Bronchial epithelial cell (primary cell): ENCODE measurements at regions not wholly inside any gene's neighbourhood (a gene's known extent, or its start where the extent isn't known, plus 50 kb on each side); places are given as distances from the start of the nearest gene placed in this dataset.

Experiments used
- DNase-seq: peaks from one replicate; pipeline ENCODE4 v3.0.0-alpha.2; 2010; ENCODE audit warnings: low read depth
- FAIRE-seq: peaks from 2 replicates; lab custom pipeline; 2011; peaks lifted over from hg19 to GRCh38; lab: Jason Lieb, UNC
- H3K27me3 ChIP-seq: 2 replicates; pipeline ENCODE4 v1.5.1; 2011; ENCODE audit warnings: low read length; ENCODE audit not compliant: control insufficient read depth, insufficient read depth
- H3K36me3 ChIP-seq: 2 replicates; pipeline ENCODE4 v1.5.1; 2011; ENCODE audit warnings: low read length; ENCODE audit not compliant: control insufficient read depth, insufficient read depth
- H3K4me3 ChIP-seq: 2 replicates; pipeline ENCODE4 v1.5.1; 2011; ENCODE audit warnings: mild to moderate bottlenecking, low read depth, low read length, control low read depth
- CTCF ChIP-seq: IDR thresholded peaks from 2 replicates; pipeline ENCODE4 v1.5.1; 2011; ENCODE audit warnings: mild to moderate bottlenecking, moderate library complexity, low read length, control low read depth, inconsistent platforms; ENCODE audit not compliant: insufficient read depth, severe bottlenecking

- H3K36me3 ChIP-seq = no peaks in the 10 kb centered on the region
- no peak overlapping the region for H3K4me3 ChIP-seq
- TF ChIP-seq CTCF = no peak
- DNase-seq (no peak), FAIRE-seq (no peak)
- H3K27me3 ChIP-seq = no peaks in the 10 kb centered on the region
Measured at GRCh38 chr16:9363520-9363919, 272.1 kb downstream of the HAPSTR1 start.

- FAIRE-seq (no peak), DNase-seq (no peak)
- Histone ChIP-seq H3K36me3 (no peaks in the 10 kb centered on the region), H3K27me3 (no peaks in the 10 kb centered on the region), H3K4me3 (no peak overlapping the region)
- no peak for TF ChIP-seq CTCF
Measured at GRCh38 chr16:9364721-9365369, 273.4 kb downstream of the HAPSTR1 start.

GRCh38 chr16:9365370-9365728 lies 273.9 kb downstream of the HAPSTR1 start:
- no peak for TF ChIP-seq CTCF
- no peak for FAIRE-seq

GRCh38 chr16:9366048-9366969 lies 274.9 kb downstream of the HAPSTR1 start:
- Histone ChIP-seq H3K27me3 (no peaks in the 10 kb centered on the region), H3K4me3 (no peak overlapping the region), H3K36me3 (no peaks in the 10 kb centered on the region)
- DNase-seq (no peak), FAIRE-seq (no peak)
- TF ChIP-seq CTCF = no peak

More at GRCh38 chr16:9365370-9365728, 273.9 kb downstream of the HAPSTR1 start:
- Histone ChIP-seq H3K4me3 (no peak overlapping the region), H3K27me3 (no peaks in the 10 kb centered on the region), H3K36me3 (no peaks in the 10 kb centered on the region)
- no peak for DNase-seq

GRCh38 chr16:9370061-9370491 lies 278.6 kb downstream of the HAPSTR1 start:
- DNase-seq (no peak), FAIRE-seq (no peak)
- Histone ChIP-seq H3K27me3 (no peaks in the 10 kb centered on the region), H3K4me3 (no peak overlapping the region), H3K36me3 (no peaks in the 10 kb centered on the region)
- no peak for TF ChIP-seq CTCF
